AG10803 (cell line): ENCODE measurements at regions not wholly inside any gene's neighbourhood (a gene's known extent, or its start where the extent isn't known, plus 50 kb on each side); places are given as distances from the start of the nearest gene placed in this dataset.

Experiments used
- DNase-seq: peaks from one replicate; pipeline ENCODE4 v3.0.0; 2010; ENCODE audit warnings: low read depth
- H3K4me3 ChIP-seq: 2 replicates; pipeline ENCODE4 v1.5.1; 2011; ENCODE audit warnings: mild to moderate bottlenecking, low read length, control low read depth
- TF ChIP-seq, protein P1 (sequence below): conservative IDR thresholded peaks from 2 replicates; pipeline ENCODE4 v1.5.1; 2011; ENCODE audit warnings: mild to moderate bottlenecking, low read length, control low read depth, inconsistent platforms

DNA sequence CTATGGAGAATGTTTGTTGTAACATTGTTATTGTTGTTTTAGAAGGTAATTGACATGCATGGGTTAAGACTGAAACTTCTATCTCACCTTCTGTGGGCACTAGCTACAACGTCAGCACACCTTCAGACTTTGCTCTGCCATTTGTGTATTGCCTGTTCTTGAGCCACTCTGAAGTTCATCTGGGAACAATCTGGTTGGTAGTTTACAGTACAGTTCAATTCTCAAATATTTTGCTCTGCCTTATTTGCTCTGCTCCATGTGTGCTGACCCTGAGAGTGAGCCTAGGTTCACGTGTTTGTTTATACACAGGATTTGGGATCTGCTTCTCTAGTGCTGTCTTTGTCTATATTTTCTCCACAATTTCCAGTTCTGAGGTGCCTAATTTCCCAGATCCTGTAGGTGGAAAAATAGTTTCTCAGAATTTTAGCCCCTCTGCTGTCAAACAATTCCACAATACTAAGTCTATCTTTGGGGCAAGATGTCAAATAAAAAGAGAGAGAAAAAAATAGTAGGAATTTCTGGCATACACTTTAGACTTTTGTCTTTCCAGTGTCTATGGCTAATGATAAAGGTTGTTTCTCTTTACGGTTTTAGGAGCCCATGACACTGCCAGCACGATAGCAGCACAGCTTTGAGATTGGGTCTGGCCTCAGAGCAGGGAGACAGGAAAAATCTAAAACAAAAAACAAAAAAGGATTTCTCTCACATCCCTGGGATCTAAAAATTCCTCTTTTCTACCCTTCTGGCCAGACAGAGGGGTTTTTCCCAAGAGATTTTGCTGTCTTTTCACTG lies 721.4 kb downstream of the VGLL3 start:
- no peak for DNase-seq
- TF ChIP-seq, protein P1, sequence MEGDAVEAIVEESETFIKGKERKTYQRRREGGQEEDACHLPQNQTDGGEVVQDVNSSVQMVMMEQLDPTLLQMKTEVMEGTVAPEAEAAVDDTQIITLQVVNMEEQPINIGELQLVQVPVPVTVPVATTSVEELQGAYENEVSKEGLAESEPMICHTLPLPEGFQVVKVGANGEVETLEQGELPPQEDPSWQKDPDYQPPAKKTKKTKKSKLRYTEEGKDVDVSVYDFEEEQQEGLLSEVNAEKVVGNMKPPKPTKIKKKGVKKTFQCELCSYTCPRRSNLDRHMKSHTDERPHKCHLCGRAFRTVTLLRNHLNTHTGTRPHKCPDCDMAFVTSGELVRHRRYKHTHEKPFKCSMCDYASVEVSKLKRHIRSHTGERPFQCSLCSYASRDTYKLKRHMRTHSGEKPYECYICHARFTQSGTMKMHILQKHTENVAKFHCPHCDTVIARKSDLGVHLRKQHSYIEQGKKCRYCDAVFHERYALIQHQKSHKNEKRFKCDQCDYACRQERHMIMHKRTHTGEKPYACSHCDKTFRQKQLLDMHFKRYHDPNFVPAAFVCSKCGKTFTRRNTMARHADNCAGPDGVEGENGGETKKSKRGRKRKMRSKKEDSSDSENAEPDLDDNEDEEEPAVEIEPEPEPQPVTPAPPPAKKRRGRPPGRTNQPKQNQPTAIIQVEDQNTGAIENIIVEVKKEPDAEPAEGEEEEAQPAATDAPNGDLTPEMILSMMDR, result no peak
- no peak overlapping the region for H3K4me3 ChIP-seq

DNA sequence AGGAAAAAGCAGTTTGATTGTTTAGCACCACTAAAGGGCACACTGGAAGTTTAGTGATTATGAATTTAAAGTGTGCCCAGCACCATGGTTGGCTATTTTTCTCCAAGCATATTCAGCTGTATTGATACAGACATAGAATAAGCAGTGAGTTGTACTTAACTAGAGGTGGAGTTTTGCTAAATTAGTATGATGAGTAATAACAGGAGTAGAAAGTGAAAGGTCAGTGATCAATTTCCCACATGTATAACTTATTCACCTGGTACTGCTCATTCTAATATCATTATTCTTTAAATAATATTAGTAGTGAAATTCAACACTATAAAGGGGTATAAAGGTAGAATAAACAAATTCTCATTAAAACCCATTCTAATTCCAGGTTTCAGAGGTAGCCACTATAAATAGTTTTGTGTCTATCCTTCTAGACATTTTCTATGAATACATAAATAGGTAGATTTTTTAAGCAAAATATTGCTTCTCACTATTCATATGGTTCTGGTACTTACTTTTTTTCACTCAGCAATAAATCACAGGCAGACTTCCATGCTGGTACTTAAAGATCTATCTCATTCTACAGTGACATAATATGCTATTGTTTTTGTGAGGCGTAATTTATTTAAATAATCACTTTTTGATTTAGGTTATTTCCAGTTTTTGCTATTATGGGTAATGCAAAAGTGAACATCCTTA lies 732.9 kb downstream of the VGLL3 start:
- DNase-seq, result no peak
- TF ChIP-seq, protein P1, result no peak
- H3K4me3 ChIP-seq, result no peak overlapping the region

DNA sequence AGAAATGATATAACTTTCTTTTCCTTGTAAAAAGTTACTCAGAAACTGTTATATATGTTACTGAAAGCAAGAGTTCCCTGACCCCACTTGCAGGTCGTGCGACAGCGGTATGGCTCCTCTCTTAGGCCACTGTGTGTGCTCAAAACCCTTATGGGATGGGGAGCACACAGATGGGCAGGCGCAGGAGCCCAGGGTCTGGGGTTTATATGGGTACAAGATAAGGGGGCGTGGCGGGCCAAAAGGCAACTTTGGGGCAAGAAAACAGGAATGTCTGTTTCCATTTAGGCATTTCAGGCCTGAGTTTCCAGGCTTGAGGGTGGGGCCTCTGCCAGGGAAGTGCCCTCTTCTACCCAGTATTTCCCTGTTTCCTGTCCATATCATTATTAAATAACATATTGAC lies 736.5 kb downstream of the VGLL3 start:
- TF ChIP-seq, protein P1, result no peak
- no peak overlapping the region for H3K4me3 ChIP-seq
- DNase-seq, result no peak

DNA sequence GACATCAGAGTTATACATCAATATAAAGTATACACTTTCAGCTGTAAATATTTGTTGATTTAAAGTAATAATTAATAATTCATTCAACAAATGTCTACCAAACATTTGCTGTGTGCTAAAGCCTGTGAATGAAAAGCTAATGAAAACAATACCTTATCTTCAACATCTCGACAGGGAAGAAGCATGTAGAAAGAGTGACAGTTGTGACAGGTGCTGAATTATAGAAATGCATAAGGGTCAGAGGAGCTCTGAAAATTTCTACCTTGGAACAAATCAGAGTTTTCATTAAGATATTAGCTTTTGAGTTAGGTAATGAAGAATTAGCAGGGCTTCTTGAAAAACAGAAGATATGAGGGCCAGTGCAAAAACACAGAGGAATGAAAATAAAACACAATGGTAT lies 739.2 kb downstream of the VGLL3 start:
- TF ChIP-seq, protein P1, result no peak
- no peak overlapping the region for H3K4me3 ChIP-seq
- DNase-seq, result no peak

DNA sequence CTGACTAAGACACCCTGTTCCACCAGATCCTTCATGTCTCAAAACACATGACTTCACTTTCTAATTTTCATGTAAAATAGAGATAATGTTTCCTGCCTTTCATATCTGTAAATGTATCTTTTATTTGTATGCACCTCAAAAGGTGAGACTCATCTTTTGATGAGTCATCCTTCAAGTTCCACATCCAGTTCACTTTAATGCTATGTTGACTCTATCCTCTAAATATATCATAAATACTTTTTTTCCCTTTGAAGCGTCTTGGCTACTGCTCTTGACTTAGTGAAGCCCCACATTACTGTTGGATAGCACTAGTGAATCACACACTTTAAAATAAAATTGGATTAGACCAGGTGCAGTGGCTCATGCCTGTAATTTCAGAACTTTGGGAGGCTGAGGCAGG lies 741.1 kb downstream of the VGLL3 start:
- no peak overlapping the region for H3K4me3 ChIP-seq
- DNase-seq, result no peak
- TF ChIP-seq, protein P1, result no peak

DNA sequence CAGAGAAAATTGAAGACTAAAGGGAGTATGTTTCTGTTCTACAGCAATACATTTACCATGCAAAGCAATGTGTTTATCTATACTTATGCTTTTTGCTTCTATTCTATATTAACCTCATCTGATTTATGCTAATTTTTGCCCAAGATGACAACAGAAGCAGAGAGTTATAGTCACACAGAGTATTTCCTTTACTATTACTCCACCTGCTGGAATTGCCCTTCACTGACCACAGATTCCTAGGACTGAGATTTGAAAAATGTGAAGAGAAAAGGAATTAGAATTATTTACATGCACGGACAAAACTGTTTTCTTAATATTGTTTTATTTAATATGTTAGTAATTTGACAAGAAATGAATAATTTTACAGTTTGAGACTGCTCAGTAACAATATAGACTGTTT lies 745.6 kb downstream of the VGLL3 start:
- DNase-seq, result no peak
- no peak overlapping the region for H3K4me3 ChIP-seq
- TF ChIP-seq, protein P1, result no peak

DNA sequence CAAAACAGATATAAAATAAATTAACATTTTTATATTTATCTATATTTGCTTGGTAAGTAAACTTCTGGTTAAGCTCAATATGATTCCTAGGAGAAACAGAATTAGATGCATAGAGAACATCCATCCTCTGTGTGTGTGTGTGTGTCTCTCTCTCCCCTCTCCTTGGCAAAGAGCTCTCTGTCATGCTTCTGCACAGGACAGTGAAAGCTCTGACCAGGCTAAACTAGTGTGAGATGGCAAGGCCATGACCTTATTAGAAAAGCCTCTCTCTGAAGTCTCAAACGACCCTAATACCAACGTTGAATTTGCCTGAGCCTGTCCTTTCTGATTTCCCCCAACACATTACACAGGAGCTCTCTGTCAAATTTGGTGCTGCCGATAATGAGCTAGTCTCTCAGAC lies 746.0 kb downstream of the VGLL3 start:
- DNase-seq, result no peak
- no peak overlapping the region for H3K4me3 ChIP-seq

More for the DNA sequence above, 746.0 kb downstream of the VGLL3 start:
- TF ChIP-seq, protein P1, result no peak
